Limb (tissue), 2 donors: ENCODE measurements at regions not wholly inside any gene's neighbourhood (a gene's known extent, or its start where the extent isn't known, plus 50 kb on each side); places are given as distances from the start of the nearest gene placed in this dataset.
A peak's percentile ranks its signal among the peaks of the same experiment; 100 is the strongest.

Source experiments
- DNase-seq, 2 donors: peaks; one replicate each; pipeline ENCODE4 v3.0.0-alpha.2; 2016; ENCODE audit errors: extremely low spot score in 2 of 2

GRCh38 chr7:32347244-32347828 is 142.8 kb downstream of the LSM5 start:
- DNase-seq, result no peak

GRCh38 chr7:32346253-32346652 is 143.9 kb downstream of the LSM5 start:
- no peak for DNase-seq

- DNase-seq, result no peak
Measured at GRCh38 chr7:32336726-32337125, 153.5 kb downstream of the LSM5 start.

- no peak for DNase-seq
Measured at GRCh38 chr7:32335107-32335506, 155.1 kb downstream of the LSM5 start.

GRCh38 chr7:32330602-32331001 is 159.6 kb downstream of the LSM5 start:
- no peak for DNase-seq

GRCh38 chr7:32326078-32326477 is 164.1 kb downstream of the LSM5 start:
- DNase-seq, result no peak

GRCh38 chr7:32323712-32324111 is 166.5 kb downstream of the LSM5 start:
- DNase-seq, result no peak

- DNase-seq, result no peak
Measured at GRCh38 chr7:32319012-32319382, 171.2 kb downstream of the LSM5 start.

GRCh38 chr7:32318300-32319011 is 171.7 kb downstream of the LSM5 start:
- DNase-seq, result no peak

GRCh38 chr7:32316839-32317238 is 173.3 kb downstream of the LSM5 start:
- DNase-seq, result no peak

GRCh38 chr7:32314761-32315160 is 175.4 kb downstream of the LSM5 start:
- no peak for DNase-seq

- no peak for DNase-seq
Measured at GRCh38 chr7:32301427-32301826, 188.8 kb downstream of the LSM5 start.

- DNase-seq, result no peak
Measured at GRCh38 chr7:32299133-32299702, 191.0 kb downstream of the LSM5 start.

GRCh38 chr7:32298408-32299132 is 191.6 kb downstream of the LSM5 start:
- peak in 1 of 2 donors; percentile 56 for DNase-seq

- no peak for DNase-seq
Measured at GRCh38 chr7:32293833-32294232, 196.3 kb downstream of the LSM5 start.

GRCh38 chr7:32289651-32290414 is 200.3 kb downstream of the LSM5 start:
- peak in 1 of 2 donors; percentile 29 for DNase-seq

GRCh38 chr7:32285698-32286097 is 204.5 kb downstream of the LSM5 start:
- no peak for DNase-seq

- no peak for DNase-seq
Measured at GRCh38 chr7:32283546-32283945, 206.6 kb downstream of the LSM5 start.

- DNase-seq, result no peak
Measured at GRCh38 chr7:32279500-32279899, 209.3 kb upstream of the PDE1C start.

- no peak for DNase-seq
Measured at GRCh38 chr7:32275216-32276009, 205.2 kb upstream of the PDE1C start.

GRCh38 chr7:32273297-32273696 is 203.1 kb upstream of the PDE1C start:
- DNase-seq, result no peak
